ENCODE measurements at regions not wholly inside any gene's neighbourhood (a gene's known extent, or its start where the extent isn't known, plus 50 kb on each side); places are given as distances from the start of the nearest gene placed in this dataset.

DNA sequence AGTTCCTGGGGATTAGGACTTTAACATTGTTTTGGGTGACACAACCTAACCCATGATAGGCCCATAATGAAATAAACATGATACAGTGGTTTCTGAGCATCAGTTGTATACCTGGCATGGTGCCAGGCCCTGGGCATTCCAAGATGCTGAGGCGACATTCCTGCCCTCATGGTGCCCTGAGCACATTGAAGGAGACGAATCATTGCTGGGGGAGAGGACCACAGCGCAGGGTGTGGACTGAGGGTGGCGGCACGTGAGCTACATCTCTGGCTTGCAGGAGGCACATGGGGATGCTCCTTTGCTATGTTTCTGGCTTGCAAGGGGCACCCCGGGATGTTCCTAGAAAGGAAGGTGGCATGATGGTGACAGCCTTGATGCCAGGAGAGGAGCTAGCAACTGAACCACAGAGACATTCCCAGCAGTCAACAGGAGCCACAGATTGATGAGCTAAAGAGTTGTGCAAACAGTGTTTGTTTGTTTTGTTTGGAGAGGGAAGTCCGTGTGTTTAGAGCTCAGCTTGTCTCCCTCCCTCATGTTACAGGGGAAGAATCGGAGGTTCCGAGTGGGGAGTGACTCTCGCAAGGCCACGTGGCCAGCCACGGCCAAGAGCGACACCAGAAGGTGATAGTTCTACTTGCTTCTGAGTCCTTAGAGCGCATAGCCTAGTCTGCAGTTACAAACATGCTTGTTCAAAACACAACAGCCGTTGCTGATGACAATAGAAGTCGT lies 106.4 kb downstream of the MIAT start:
- TF ChIP-seq SP1 (IDR thresholded peaks at IDR 0.05; ENCODE audit: low read depth, low read length) (no peak), NRF1 (IDR thresholded peaks at IDR 0.05; ENCODE audit: low read depth, low read length) (no peak), BRCA1 (IDR thresholded peaks at IDR 0.05; ENCODE audit: low read depth, low read length) (no peak), HDAC6 (IDR thresholded peaks at IDR 0.05; ENCODE audit: low read depth, low read length) (no peak), RXRA (IDR thresholded peaks at IDR 0.05; ENCODE audit: insufficient read depth, low read depth, low read length) (no peak), POLR2A (IDR thresholded peaks at IDR 0.05; ENCODE audit: control extremely low read depth in 1 of 2, low read depth in 2 of 2, low read length in 2 of 2) (no peak), POLR2AphosphoS5 (IDR thresholded peaks at IDR 0.05; ENCODE audit: low read depth, low read length) (no peak)
- TF ChIP-seq, protein P1, sequence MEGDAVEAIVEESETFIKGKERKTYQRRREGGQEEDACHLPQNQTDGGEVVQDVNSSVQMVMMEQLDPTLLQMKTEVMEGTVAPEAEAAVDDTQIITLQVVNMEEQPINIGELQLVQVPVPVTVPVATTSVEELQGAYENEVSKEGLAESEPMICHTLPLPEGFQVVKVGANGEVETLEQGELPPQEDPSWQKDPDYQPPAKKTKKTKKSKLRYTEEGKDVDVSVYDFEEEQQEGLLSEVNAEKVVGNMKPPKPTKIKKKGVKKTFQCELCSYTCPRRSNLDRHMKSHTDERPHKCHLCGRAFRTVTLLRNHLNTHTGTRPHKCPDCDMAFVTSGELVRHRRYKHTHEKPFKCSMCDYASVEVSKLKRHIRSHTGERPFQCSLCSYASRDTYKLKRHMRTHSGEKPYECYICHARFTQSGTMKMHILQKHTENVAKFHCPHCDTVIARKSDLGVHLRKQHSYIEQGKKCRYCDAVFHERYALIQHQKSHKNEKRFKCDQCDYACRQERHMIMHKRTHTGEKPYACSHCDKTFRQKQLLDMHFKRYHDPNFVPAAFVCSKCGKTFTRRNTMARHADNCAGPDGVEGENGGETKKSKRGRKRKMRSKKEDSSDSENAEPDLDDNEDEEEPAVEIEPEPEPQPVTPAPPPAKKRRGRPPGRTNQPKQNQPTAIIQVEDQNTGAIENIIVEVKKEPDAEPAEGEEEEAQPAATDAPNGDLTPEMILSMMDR (IDR thresholded peaks at IDR 0.05; ENCODE audit: control extremely low read depth in 1 of 3, insufficient read depth in 1 of 3, low read depth in 1 of 3, low read length in 3 of 3), result no peak
- TF ChIP-seq, protein P2, sequence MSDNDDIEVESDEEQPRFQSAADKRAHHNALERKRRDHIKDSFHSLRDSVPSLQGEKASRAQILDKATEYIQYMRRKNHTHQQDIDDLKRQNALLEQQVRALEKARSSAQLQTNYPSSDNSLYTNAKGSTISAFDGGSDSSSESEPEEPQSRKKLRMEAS (IDR thresholded peaks at IDR 0.05), result no peak

Measured in H1 (cell line).